ENCODE measurements at regions not wholly inside any gene's neighbourhood (a gene's known extent, or its start where the extent isn't known, plus 50 kb on each side); places are given as distances from the start of the nearest gene placed in this dataset.
"Not testable (repeated sequence)": the region's sequence is repeated elsewhere in the genome, so short reads cannot be mapped to it uniquely, and the experiment has no call there.

- Histone ChIP-seq H3K4me1 (ENCODE audit: control insufficient read depth, low read length) (no peaks in the 10 kb centered on the region), H3K9me3 (ENCODE audit: control insufficient read depth, insufficient read depth, low read length) (no peaks in the 10 kb centered on the region), H3K27ac (ENCODE audit: low read depth, low read length) (no peak overlapping the region), H3K4me3 (ENCODE audit: low read length) (no peak overlapping the region), H3K79me2 (ENCODE audit: control insufficient read depth, low read length) (no peaks in the 10 kb centered on the region), H3K27me3 (ENCODE audit: control insufficient read depth, low read length) (no peaks in the 10 kb centered on the region), H4K20me1 (ENCODE audit: control insufficient read depth, insufficient read depth, low read depth, low read length) (no peaks in the 10 kb centered on the region), H3K36me3 (ENCODE audit: control insufficient read depth, low read length) (no peaks in the 10 kb centered on the region), H3K4me2 (ENCODE audit: low read length) (no peak overlapping the region), H3F3A (ENCODE audit: control insufficient read depth, insufficient read depth) (no peaks in the 10 kb centered on the region), H3K9me2 (replicated peaks; ENCODE audit: control insufficient read depth, low read length) (no peaks in the 10 kb centered on the region)
- no peak for TF ChIP-seq CTCF (IDR thresholded peaks at IDR 0.05; ENCODE audit: low read depth, low read length, poor library complexity, severe bottlenecking)
- TF ChIP-seq EZH2phosphoT487 (IDR thresholded peaks at IDR 0.05; ENCODE audit: borderline replicate concordance, low read length), result no peak
Observed at GRCh38 chr12:73225371-73225937, 953.3 kb downstream of the TRHDE start.

- Histone ChIP-seq H3K4me1 (ENCODE audit: control insufficient read depth, low read length) (no peaks in the 10 kb centered on the region), H4K20me1 (ENCODE audit: control insufficient read depth, insufficient read depth, low read depth, low read length) (no peaks in the 10 kb centered on the region), H3K4me3 (ENCODE audit: low read length) (no peak overlapping the region), H3F3A (ENCODE audit: control insufficient read depth, insufficient read depth) (no peaks in the 10 kb centered on the region), H3K36me3 (ENCODE audit: control insufficient read depth, low read length) (no peaks in the 10 kb centered on the region), H3K27me3 (ENCODE audit: control insufficient read depth, low read length) (no peaks in the 10 kb centered on the region), H3K79me2 (ENCODE audit: control insufficient read depth, low read length) (no peaks in the 10 kb centered on the region), H3K9me2 (replicated peaks; ENCODE audit: control insufficient read depth, low read length) (no peaks in the 10 kb centered on the region), H3K9me3 (ENCODE audit: control insufficient read depth, insufficient read depth, low read length) (no peaks in the 10 kb centered on the region), H3K27ac (ENCODE audit: low read depth, low read length) (no peak overlapping the region), H3K4me2 (ENCODE audit: low read length) (no peak overlapping the region)
- TF ChIP-seq EZH2phosphoT487 (IDR thresholded peaks at IDR 0.05; ENCODE audit: borderline replicate concordance, low read length) (no peak), CTCF (IDR thresholded peaks at IDR 0.05; ENCODE audit: low read depth, low read length, poor library complexity, severe bottlenecking) (no peak)
Observed at GRCh38 chr12:73225941-73226340, 953.8 kb downstream of the TRHDE start.

GRCh38 chr12:73226593-73226992 lies 954.4 kb downstream of the TRHDE start:
- H3K79me2 ChIP-seq (ENCODE audit: control insufficient read depth, low read length), result no peaks in the 10 kb centered on the region
- no peaks in the 10 kb centered on the region for H3K36me3 ChIP-seq (ENCODE audit: control insufficient read depth, low read length)
- H4K20me1 ChIP-seq (ENCODE audit: control insufficient read depth, insufficient read depth, low read depth, low read length), result no peaks in the 10 kb centered on the region
- H3K4me1 ChIP-seq (ENCODE audit: control insufficient read depth, low read length), result no peaks in the 10 kb centered on the region
- H3K9me2 ChIP-seq (replicated peaks; ENCODE audit: control insufficient read depth, low read length), result no peaks in the 10 kb centered on the region
- H3K27ac ChIP-seq (ENCODE audit: low read depth, low read length), result no peak overlapping the region
- no peaks in the 10 kb centered on the region for H3K27me3 ChIP-seq (ENCODE audit: control insufficient read depth, low read length)
- no peaks in the 10 kb centered on the region for H3K9me3 ChIP-seq (ENCODE audit: control insufficient read depth, insufficient read depth, low read length)
- no peak overlapping the region for H3K4me2 ChIP-seq (ENCODE audit: low read length)
- no peaks in the 10 kb centered on the region for H3F3A ChIP-seq (ENCODE audit: control insufficient read depth, insufficient read depth)
- H3K4me3 ChIP-seq (ENCODE audit: low read length), result no peak overlapping the region
- no peak for TF ChIP-seq CTCF (IDR thresholded peaks at IDR 0.05; ENCODE audit: low read depth, low read length, poor library complexity, severe bottlenecking)
- no peak for TF ChIP-seq EZH2phosphoT487 (IDR thresholded peaks at IDR 0.05; ENCODE audit: borderline replicate concordance, low read length)

GRCh38 chr12:73228828-73229227 lies 956.7 kb downstream of the TRHDE start:
- not testable (repeated sequence) for H3K36me3 ChIP-seq (ENCODE audit: control insufficient read depth, low read length); H4K20me1 ChIP-seq (ENCODE audit: control insufficient read depth, insufficient read depth, low read depth, low read length); H3K79me2 ChIP-seq (ENCODE audit: control insufficient read depth, low read length); H3F3A ChIP-seq (ENCODE audit: control insufficient read depth, insufficient read depth); H3K4me2 ChIP-seq (ENCODE audit: low read length); H3K4me3 ChIP-seq (ENCODE audit: low read length); H3K4me1 ChIP-seq (ENCODE audit: control insufficient read depth, low read length); H3K27me3 ChIP-seq (ENCODE audit: control insufficient read depth, low read length); H3K9me3 ChIP-seq (ENCODE audit: control insufficient read depth, insufficient read depth, low read length); H3K27ac ChIP-seq (ENCODE audit: low read depth, low read length); H3K9me2 ChIP-seq (replicated peaks; ENCODE audit: control insufficient read depth, low read length)

Measured in DOHH2 (cell line).